Endothelial cell of umbilical vein (primary cell): ENCODE measurements at regions not wholly inside any gene's neighbourhood (a gene's known extent, or its start where the extent isn't known, plus 50 kb on each side); places are given as distances from the start of the nearest gene placed in this dataset.

Source experiments
- MAX ChIP-seq: IDR thresholded peaks from 2 replicates; pipeline ENCODE4 v1.6.1; 2011; ENCODE audit not compliant: insufficient read depth, insufficient read length
- MYC ChIP-seq: IDR thresholded peaks from one replicate; pipeline ENCODE4 v1.6.1; 2011; ENCODE audit warnings: mild to moderate bottlenecking, low read depth, low read length
- POLR2A ChIP-seq: IDR thresholded peaks from 2 replicates; pipeline ENCODE4 v1.6.1; 2012; ENCODE audit warnings: low read depth, mild to moderate bottlenecking, control low read depth, low read length
- POLR2AphosphoS5 ChIP-seq: IDR thresholded peaks from 2 replicates; pipeline ENCODE4 v1.6.1; 2012; ENCODE audit warnings: low read depth, mild to moderate bottlenecking, control low read depth, low read length, moderate library complexity; ENCODE audit not compliant: insufficient read depth
- TF ChIP-seq, protein P1 (sequence below), 2 donors: IDR thresholded peaks; 1 replicate in 1 of 2; 2 replicates in 1 of 2; pipeline ENCODE4 v1.5.1; 2011; ENCODE audit warnings: low read length in 2 of 2, mild to moderate bottlenecking in 2 of 2, moderate library complexity in 2 of 2, control low read depth in 1 of 2, inconsistent platforms in 1 of 2, low read depth in 1 of 2; ENCODE audit not compliant: insufficient read depth in 1 of 2; ENCODE audit errors: extremely low read depth in 1 of 2

DNA sequence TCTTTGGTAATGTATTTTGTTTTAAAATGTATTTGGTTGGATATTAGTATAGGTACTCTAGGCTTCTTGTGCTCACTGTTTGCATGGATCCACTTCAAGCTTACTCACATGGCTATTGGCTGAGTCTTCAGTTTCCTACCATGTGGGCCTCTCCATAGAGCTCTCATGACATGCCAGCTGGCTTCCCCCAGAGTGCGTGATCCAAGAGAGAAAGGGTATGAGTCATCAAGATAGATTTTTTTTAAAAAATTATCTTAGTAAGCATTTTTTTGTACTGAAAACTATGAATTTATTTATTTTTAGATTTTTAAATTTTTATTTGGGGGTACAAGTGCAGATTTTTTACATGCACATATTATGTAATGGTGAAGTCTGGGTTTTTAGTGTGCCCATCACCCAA is 219.1 kb upstream of the AMOT start:
- TF ChIP-seq POLR2A (no peak), POLR2AphosphoS5 (no peak), MYC (no peak), MAX (no peak)
- TF ChIP-seq, protein P1, sequence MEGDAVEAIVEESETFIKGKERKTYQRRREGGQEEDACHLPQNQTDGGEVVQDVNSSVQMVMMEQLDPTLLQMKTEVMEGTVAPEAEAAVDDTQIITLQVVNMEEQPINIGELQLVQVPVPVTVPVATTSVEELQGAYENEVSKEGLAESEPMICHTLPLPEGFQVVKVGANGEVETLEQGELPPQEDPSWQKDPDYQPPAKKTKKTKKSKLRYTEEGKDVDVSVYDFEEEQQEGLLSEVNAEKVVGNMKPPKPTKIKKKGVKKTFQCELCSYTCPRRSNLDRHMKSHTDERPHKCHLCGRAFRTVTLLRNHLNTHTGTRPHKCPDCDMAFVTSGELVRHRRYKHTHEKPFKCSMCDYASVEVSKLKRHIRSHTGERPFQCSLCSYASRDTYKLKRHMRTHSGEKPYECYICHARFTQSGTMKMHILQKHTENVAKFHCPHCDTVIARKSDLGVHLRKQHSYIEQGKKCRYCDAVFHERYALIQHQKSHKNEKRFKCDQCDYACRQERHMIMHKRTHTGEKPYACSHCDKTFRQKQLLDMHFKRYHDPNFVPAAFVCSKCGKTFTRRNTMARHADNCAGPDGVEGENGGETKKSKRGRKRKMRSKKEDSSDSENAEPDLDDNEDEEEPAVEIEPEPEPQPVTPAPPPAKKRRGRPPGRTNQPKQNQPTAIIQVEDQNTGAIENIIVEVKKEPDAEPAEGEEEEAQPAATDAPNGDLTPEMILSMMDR (IDR thresholded peaks at IDR 0.05; ENCODE audit: extremely low read depth in 1 of 2, insufficient read depth in 1 of 2, low read depth in 1 of 2, low read length in 2 of 2): no peak
